ENCODE measurements at regions not wholly inside any gene's neighbourhood (a gene's known extent, or its start where the extent isn't known, plus 50 kb on each side); places are given as distances from the start of the nearest gene placed in this dataset.

DNA sequence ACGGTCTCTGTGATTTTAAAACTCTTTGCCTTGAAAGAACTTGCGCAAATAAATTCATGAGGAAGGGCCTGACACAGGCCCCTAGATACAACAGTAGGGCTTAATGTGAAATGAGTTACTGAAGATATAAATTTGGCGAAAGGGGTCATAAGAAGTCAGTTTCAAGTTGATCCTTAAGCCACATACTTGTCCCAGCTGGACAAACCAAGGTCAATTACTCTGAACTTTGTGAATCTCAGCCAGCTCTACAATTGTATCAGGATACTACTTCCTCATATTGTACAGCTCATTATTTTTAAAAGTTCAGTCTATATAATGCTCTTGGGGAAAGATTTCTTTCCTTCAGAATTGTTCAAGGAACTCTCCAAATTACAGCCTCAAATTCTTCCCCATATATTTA, 432.8 kb downstream of the METTL4 start:
- no peak overlapping the region for H3K27ac ChIP-seq
- no peak for TF ChIP-seq ZFX (IDR thresholded peaks at IDR 0.05; ENCODE audit: borderline replicate concordance)
- TF ChIP-seq, protein P1, sequence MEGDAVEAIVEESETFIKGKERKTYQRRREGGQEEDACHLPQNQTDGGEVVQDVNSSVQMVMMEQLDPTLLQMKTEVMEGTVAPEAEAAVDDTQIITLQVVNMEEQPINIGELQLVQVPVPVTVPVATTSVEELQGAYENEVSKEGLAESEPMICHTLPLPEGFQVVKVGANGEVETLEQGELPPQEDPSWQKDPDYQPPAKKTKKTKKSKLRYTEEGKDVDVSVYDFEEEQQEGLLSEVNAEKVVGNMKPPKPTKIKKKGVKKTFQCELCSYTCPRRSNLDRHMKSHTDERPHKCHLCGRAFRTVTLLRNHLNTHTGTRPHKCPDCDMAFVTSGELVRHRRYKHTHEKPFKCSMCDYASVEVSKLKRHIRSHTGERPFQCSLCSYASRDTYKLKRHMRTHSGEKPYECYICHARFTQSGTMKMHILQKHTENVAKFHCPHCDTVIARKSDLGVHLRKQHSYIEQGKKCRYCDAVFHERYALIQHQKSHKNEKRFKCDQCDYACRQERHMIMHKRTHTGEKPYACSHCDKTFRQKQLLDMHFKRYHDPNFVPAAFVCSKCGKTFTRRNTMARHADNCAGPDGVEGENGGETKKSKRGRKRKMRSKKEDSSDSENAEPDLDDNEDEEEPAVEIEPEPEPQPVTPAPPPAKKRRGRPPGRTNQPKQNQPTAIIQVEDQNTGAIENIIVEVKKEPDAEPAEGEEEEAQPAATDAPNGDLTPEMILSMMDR (IDR thresholded peaks at IDR 0.05) = no peak

DNA sequence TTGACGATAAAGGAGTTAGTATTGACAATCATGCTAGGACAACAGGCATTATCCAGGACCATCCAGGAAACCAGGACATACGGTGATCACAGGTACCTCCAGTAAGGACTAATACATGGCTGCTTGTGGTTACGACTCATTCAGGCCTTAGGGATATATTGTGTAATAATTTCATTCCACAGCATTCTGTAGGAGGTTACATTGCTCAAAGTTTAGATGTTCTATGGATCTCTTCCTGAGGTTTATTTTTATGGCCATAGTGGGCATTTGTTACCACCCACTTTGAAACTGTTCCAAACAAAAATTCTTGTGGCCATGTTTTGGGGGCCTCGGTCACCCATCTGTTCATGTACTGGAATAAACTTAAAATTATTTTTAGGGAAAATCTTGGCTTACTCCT, 431.6 kb downstream of the METTL4 start:
- no peak overlapping the region for H3K27ac ChIP-seq
- TF ChIP-seq ZFX (IDR thresholded peaks at IDR 0.05; ENCODE audit: borderline replicate concordance) = no peak
- TF ChIP-seq, protein P1 (IDR thresholded peaks at IDR 0.05) = no peak

DNA sequence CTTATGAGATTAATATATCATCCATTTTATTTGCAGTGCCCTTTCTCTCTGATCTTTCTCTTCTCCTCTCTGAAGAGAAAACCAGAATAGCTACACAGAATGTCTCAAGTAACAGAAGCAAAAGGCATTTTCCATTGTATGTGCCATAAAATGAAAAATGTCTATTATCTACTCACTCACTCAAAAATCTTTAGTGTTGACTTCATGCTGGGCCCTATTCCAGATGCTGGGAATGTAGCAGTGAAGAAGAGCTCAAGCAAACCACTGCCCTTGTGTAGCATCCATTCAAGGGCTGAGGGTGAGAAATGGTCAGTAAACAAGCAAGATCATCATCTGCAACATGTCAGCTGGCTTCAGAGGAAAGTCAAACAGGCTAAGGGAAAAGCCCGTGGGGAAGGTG, 427.7 kb downstream of the METTL4 start:
- no peak overlapping the region for H3K27ac ChIP-seq
- TF ChIP-seq, protein P1 (IDR thresholded peaks at IDR 0.05) = no peak
- no peak for TF ChIP-seq ZFX (IDR thresholded peaks at IDR 0.05; ENCODE audit: borderline replicate concordance)

DNA sequence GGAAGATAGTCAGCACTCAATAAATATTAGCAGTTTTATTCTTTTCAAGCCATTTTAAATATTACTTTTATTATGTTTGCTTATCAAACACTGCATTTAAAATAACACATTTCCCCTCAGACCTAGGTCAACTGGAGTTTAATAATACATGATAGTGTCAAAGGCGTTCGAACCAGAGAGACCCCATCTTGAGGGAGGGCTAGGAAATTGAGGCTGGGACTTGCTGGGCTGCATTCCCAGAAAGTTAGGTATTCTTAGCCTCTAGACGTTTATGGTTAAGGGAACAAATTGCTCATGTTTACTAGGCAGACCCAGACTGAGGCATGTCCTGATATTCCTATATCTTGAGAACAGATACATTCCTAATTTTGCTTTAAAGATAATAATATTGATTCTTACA, 426.5 kb downstream of the METTL4 start:
- TF ChIP-seq ZFX (IDR thresholded peaks at IDR 0.05; ENCODE audit: borderline replicate concordance) = no peak
- TF ChIP-seq, protein P1 (IDR thresholded peaks at IDR 0.05) = no peak

DNA sequence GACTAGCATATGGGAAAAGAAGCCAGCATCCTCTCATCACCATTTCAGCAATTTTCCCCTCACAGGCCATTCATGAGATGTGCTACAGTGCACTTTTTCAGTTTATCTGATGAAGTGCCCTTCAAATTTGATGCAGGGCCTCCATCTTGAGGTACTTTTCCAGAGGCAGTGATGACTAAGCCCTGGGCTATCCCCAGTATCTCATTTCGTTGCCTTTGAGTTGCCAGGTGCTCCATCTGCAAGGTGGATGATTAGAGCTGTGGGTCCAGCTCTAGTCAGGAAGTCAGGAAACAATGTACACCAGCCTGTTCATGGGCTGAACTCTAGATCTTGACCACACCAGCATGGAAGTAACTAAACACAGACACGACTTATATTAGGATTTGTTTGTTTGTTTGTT, 425.2 kb downstream of the METTL4 start:
- no peak overlapping the region for H3K27ac ChIP-seq
- TF ChIP-seq ZFX (IDR thresholded peaks at IDR 0.05; ENCODE audit: borderline replicate concordance) = no peak
- TF ChIP-seq, protein P1 (IDR thresholded peaks at IDR 0.05) = no peak

More for the DNA sequence above, 426.5 kb downstream of the METTL4 start:
- H3K27ac ChIP-seq = no peak overlapping the region

DNA sequence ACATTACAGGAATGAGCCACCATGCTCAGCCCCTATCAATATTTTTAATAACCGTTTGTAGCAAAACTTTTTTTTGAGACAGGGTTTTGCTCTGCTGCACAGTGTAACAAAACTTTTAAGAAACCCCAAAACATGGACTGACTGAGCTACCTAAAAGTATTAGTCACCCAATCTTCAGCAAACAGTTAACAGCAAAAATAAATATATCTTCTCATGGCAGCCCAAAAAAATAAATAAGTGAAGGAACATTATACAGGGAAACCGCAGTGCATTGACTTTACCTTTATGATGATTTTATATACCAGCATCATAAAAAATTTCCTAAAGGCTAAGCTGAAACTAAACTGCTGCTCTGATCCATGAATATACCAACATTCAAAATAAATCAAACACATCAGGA, 424.6 kb downstream of the METTL4 start:
- no peak for TF ChIP-seq ZFX (IDR thresholded peaks at IDR 0.05; ENCODE audit: borderline replicate concordance)
- TF ChIP-seq, protein P1 (IDR thresholded peaks at IDR 0.05) = no peak
- no peak overlapping the region for H3K27ac ChIP-seq

DNA sequence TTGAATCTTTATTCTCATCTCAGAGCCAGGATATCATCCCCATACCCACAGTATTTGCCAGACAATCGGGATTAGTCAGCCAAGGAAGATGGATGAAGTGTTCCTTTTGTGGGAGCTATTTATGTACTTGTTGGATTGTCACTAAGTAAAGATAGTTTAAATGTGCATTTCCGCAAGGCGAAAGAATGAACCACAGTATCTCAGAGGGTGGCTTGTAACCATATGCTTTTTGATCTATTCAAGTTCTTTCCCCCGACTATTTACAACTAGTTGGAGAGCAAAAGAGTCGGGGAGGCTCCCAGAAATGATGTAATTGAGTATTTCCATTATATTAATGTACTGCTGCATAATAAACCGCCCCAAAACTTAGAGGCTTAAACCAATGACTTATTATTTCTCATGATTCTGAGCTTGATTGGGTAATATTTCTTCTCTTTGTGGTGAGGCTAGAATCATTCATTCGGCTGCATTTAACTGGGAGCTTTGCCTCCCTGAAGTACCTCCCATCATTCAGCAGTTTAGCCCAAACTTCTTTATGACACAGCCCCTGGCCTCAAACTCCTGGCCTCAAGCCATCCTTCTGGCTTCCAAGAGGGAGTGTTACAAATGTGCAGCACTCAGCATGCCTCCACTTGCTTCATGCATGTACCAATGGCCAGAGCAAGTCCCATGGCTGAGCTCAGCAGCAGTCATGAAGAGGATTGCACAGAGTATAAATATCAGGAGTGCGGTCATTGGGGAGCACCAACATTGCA, 423.7 kb downstream of the METTL4 start:
- no peak for TF ChIP-seq ZFX (IDR thresholded peaks at IDR 0.05; ENCODE audit: borderline replicate concordance)

DNA sequence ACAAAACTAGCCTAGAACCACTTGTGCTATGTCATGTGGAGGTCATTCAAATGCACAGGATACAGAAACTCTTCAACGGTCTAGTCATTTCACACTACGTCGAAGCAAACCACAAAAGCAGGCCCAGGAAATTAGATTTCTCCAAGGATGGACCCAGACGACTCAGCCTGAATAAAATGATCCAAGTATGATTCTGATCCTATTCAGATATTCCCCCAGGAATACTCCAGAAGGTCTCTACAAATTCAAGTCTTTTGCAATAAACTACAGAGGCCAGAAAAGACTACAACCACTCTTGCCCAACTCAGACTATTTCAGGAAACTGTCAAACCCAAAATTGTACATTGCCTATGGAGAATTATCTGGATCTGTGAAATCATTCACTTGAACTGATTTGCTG, 422.5 kb downstream of the METTL4 start:
- no peak overlapping the region for H3K27ac ChIP-seq
- TF ChIP-seq ZFX (IDR thresholded peaks at IDR 0.05; ENCODE audit: borderline replicate concordance) = no peak
- TF ChIP-seq, protein P1 (IDR thresholded peaks at IDR 0.05) = no peak

More for the DNA sequence above, 423.7 kb downstream of the METTL4 start:
- no peak overlapping the region for H3K27ac ChIP-seq

All from 22Rv1 (cell line).